LNCaP clone FGC (cell line): ENCODE measurements at regions not wholly inside any gene's neighbourhood (a gene's known extent, or its start where the extent isn't known, plus 50 kb on each side); places are given as distances from the start of the nearest gene placed in this dataset.

Experiments used
- DNase-seq: peaks from one replicate; pipeline ENCODE4 v3.0.0-alpha.2; 2011; ENCODE audit warnings: low read depth
- H3K4me3 ChIP-seq: 2 replicates; pipeline ENCODE4 v1.5.1; 2011; ENCODE audit warnings: mild to moderate bottlenecking, low read depth, low read length, control low read depth
- CTCF ChIP-seq: IDR thresholded peaks from 2 replicates; pipeline ENCODE4 v1.5.1; 2012; ENCODE audit warnings: mild to moderate bottlenecking; ENCODE audit not compliant: control insufficient read depth, insufficient read depth; ENCODE audit errors: extremely low read depth

- no peak overlapping the region for H3K4me3 ChIP-seq
- TF ChIP-seq CTCF: no peak
- DNase-seq: no peak
Observed at GRCh38 chr1:198462365-198463019, 78.0 kb downstream of the ATP6V1G3 start.

- H3K4me3 ChIP-seq: no peak overlapping the region
- no peak for TF ChIP-seq CTCF
Observed at GRCh38 chr1:198455966-198456365, 84.5 kb downstream of the ATP6V1G3 start.

GRCh38 chr1:198449727-198450433 is 90.6 kb downstream of the ATP6V1G3 start:
- no peak overlapping the region for H3K4me3 ChIP-seq
- no peak for TF ChIP-seq CTCF
- no peak for DNase-seq

More at GRCh38 chr1:198455966-198456365, 84.5 kb downstream of the ATP6V1G3 start:
- DNase-seq: no peak

GRCh38 chr1:198449261-198449660 is 91.2 kb downstream of the ATP6V1G3 start:
- DNase-seq: no peak
- H3K4me3 ChIP-seq: no peak overlapping the region
- TF ChIP-seq CTCF: no peak

GRCh38 chr1:198447468-198447867 is 93.0 kb downstream of the ATP6V1G3 start:
- no peak for DNase-seq
- no peak overlapping the region for H3K4me3 ChIP-seq
- no peak for TF ChIP-seq CTCF

- H3K4me3 ChIP-seq: no peak overlapping the region
- DNase-seq: no peak
- TF ChIP-seq CTCF: no peak
Observed at GRCh38 chr1:198445872-198446271, 94.6 kb downstream of the ATP6V1G3 start.
